ENCODE measurements at regions not wholly inside any gene's neighbourhood (a gene's known extent, or its start where the extent isn't known, plus 50 kb on each side); places are given as distances from the start of the nearest gene placed in this dataset.
"Not testable (repeated sequence)": the region's sequence is repeated elsewhere in the genome, so short reads cannot be mapped to it uniquely, and the experiment has no call there.

DNA sequence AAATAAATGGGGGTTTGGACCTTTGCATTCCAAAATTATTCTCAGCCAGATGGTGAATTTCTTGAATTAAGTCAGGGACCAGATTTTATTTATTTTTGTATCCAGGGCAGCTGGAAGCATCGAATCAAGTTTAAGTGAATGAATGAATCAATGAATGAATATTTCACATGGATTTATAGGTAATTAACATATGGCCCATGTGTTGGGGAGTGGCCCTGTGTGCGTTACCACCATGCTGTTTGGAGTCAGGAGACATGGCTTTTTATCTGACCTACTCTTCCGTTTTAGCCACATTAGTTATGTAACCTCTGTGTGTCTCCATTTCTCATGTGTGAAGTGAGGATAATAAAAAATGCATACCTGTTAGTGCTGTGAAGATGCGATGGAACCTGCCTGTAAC, 213.5 kb downstream of the CDH26 start:
- DNase-seq: no peak

DNA sequence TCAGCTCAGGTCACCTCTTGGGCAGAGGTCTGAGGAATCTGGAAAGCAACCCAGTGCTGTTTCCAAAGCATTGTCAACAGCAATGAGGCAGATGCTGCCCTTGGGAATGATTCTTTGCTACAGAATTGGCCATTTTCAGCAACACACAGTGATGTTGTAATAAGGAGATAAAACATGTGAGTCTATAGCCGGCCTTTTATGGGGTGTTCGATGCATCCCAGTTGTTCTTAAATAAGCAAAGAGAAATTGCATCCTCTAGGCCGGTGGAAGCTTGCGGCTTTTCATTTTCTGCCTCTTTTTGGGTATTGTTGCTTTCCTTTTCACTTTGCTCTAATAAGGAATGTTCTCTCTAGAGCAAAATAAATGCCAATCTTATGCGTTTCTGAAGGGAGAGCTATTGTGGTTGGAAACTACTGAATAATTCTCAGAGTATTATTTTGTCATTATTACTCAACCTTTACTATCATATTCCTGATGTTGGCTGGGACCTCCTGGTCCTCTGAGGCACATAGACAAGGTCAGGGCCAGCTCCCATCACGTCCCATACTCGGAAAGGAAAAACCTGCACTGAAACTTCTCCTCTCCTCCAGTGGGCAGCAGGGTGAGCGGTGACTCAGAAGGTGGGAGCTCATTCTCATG, 214.2 kb downstream of the CDH26 start:
- DNase-seq: no peak

DNA sequence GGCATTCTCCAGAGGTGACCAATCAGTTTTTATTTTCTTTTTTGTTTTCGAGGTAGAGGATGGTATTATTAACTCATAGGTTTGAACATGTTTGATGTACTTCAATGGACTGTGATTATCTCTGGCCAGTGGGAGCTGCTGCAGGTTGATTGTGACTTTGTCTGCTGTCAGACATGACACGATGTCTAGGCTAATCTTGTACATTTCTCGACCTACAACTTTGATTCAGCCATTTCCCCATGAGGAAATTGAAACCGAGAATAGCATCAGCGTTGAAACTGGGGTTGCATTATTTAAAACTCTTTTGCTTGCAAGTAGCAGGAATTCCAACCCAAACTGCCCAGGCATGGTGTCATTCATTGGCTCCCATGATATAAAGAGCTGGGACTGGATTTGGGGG, 218.9 kb downstream of the CDH26 start:
- no peak for DNase-seq

- DNase-seq: no peak
Measured at GRCh38 chr20:60180986-60181385, 222.8 kb downstream of the CDH26 start.

- DNase-seq: no peak
Measured at GRCh38 chr20:60186412-60186811, 228.2 kb downstream of the CDH26 start.

GRCh38 chr20:60187683-60188082, 229.5 kb downstream of the CDH26 start:
- no peak for DNase-seq

DNA sequence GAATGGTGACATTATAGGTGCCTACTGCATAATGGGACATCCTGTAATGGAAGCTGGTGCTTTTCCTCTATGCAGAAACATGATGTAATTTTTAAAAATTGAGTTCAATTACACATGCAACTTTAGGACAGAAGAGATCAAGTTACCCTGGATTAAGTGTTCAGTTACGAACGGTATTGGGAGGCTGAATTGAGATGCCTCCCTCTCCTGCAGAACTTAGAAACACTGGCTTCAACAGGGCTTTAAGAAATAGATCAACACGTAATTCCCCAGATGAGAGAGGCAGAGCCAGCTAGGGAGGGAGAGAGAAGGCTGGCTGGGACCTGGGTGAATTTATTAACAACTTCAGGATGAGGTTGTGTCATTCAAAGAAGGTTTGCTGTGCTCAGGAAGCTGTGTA, 232.8 kb downstream of the CDH26 start:
- no peak for DNase-seq

DNA sequence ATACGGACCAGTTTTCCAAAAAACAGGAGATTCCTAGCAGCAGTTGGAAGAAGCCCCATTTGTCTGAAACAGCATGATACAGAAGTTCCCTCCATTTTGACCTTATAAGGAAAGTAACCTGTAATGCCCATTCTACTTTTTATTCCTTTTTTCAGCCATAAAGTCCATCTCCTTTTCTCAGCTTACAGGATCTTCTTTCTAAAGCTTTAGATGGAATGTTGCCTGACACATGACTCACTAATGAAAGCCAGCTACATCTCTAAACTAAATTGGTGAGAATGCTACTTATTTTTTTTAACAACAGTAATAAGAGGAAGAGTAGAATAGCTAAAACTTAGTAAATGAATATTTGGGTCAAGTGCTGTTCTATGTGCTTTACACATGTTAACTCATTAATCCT, 234.1 kb downstream of the CDH26 start:
- no peak for DNase-seq

DNA sequence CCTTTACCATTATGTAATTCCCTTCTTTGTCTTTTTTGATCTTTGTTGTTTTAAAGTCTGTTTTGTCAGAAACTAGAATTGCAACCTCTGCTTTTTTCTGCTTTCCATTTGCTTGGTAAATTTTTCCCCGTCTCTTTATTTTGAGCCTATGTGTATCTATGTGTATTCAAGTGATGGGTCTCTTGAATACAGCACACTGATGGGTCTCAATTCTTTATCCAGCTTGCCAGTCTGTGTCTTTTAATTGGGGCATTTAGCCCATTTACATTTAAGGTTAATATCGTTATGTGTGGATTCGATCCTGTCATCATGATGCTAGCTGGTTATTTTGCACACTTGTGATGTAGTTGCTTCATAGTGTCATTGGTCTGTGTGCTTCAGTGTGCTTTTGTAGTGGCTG, 240.9 kb downstream of the CDH26 start:
- DNase-seq: not testable (repeated sequence)

- DNase-seq: no peak
Measured at GRCh38 chr20:60199866-60200265, 241.6 kb downstream of the CDH26 start.

DNA sequence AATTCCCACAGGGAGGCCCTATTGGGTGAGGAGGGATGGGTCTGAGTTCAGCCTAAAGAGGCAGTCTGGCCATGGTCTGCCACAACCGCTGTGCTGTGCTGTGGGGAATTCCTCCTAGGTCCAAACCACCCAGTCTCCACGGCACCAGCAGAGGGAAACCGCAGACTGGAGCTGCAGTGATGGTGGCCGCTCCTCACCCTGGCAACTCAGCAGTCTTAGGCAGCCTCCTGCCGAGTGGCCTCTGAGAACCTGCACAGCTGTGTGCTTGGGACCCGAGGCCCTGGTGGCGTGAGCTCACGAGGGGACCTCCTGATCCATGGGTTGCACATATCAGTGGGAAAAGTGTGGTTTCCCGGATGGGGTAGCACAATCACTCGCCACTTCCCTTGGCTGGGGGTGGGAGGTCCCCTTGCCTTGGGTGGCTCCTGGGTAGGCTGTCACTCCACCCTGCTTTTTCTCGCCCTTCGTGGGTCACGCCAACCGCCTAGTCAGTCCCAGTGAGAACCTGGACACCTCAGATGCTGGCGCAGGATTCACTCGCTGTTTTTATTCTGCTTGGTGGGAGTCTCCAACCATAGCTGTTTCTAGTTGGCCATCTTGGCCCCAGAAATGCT, 242.2 kb downstream of the CDH26 start:
- DNase-seq: no peak

- DNase-seq: no peak
Measured at GRCh38 chr20:60201198-60201835, 243.1 kb downstream of the CDH26 start.

- no peak for DNase-seq
Measured at GRCh38 chr20:60202046-60202445, 243.8 kb downstream of the CDH26 start.

GRCh38 chr20:60203451-60203850, 245.2 kb downstream of the CDH26 start:
- no peak for DNase-seq

- DNase-seq: no peak
Measured at GRCh38 chr20:60204601-60205000, 246.4 kb downstream of the CDH26 start.

- no peak for DNase-seq
Measured at GRCh38 chr20:60206259-60206658, 248.0 kb downstream of the CDH26 start.

DNA sequence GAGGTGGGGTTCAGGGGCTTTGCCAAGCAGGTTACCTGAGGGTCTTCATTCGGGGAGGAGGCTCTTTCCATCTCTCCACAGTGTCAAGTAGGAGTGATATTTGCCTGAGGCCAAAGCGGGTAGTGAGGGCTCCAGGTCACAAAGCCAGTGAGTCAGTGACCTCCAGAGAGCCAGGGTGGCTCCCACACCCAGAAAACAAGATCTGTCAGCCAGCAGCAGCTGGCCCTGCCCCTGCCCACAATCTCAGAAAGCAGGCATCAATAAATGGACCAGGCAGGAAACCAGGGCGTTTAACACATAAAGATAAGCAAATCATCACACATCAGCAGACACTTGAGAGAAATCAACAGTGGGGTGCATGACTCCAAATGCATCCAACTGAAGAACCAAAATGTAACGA, 250.8 kb downstream of the CDH26 start:
- no peak for DNase-seq

- peak; percentile 65 for DNase-seq
Measured at GRCh38 chr20:60210779-60211617, 252.8 kb downstream of the CDH26 start.

GRCh38 chr20:60211618-60212463, 253.6 kb downstream of the CDH26 start:
- DNase-seq: no peak

- DNase-seq: no peak
Measured at GRCh38 chr20:60212695-60213094, 254.5 kb downstream of the CDH26 start.

GRCh38 chr20:60213126-60213893, 255.1 kb downstream of the CDH26 start:
- DNase-seq: no peak

Data from CD4-positive, alpha-beta T cell treated with Interleukin-17A for 4 hours (primary cell).